Upper lobe of left lung (tissue), 4 donors: ENCODE measurements at regions not wholly inside any gene's neighbourhood (a gene's known extent, or its start where the extent isn't known, plus 50 kb on each side); places are given as distances from the start of the nearest gene placed in this dataset.

Experiments
- CTCF ChIP-seq, 6 experiments: fragments of 450-650 bp in 4 of 6; fragments of 200-600 bp in 2 of 6; sonication (generic) in 2 of 6; IDR thresholded peaks; one replicate each; pipeline ENCODE4 v1.5.1; 2016 to 2019; ENCODE audit warnings: antibody characterized with exemption in 6 of 6
- POLR2A ChIP-seq, 4 donors: fragments of 450-650 bp; IDR thresholded peaks; one replicate each; pipeline ENCODE4 v1.5.1; 2016 to 2017; ENCODE audit warnings: antibody characterized with exemption in 4 of 4, mild to moderate bottlenecking in 2 of 4

- TF ChIP-seq CTCF (IDR thresholded peaks at IDR 0.05) (no peak), POLR2A (IDR thresholded peaks at IDR 0.05) (no peak)
Measured at GRCh38 chr2:114046866-114047435, 157.1 kb downstream of the ACTR3 start.
